ENCODE measurements at regions not wholly inside any gene's neighbourhood (a gene's known extent, or its start where the extent isn't known, plus 50 kb on each side); places are given as distances from the start of the nearest gene placed in this dataset.

GRCh38 chr20:24842274-24842917, 106.7 kb upstream of the CST7 start:
- TF ChIP-seq, protein P1, sequence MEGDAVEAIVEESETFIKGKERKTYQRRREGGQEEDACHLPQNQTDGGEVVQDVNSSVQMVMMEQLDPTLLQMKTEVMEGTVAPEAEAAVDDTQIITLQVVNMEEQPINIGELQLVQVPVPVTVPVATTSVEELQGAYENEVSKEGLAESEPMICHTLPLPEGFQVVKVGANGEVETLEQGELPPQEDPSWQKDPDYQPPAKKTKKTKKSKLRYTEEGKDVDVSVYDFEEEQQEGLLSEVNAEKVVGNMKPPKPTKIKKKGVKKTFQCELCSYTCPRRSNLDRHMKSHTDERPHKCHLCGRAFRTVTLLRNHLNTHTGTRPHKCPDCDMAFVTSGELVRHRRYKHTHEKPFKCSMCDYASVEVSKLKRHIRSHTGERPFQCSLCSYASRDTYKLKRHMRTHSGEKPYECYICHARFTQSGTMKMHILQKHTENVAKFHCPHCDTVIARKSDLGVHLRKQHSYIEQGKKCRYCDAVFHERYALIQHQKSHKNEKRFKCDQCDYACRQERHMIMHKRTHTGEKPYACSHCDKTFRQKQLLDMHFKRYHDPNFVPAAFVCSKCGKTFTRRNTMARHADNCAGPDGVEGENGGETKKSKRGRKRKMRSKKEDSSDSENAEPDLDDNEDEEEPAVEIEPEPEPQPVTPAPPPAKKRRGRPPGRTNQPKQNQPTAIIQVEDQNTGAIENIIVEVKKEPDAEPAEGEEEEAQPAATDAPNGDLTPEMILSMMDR (IDR thresholded peaks at IDR 0.05; ENCODE audit: extremely low read depth in 1 of 2, insufficient read depth in 1 of 2, low read depth in 1 of 2, low read length in 2 of 2), result no peak
- no peak for TF ChIP-seq POLR2A (IDR thresholded peaks at IDR 0.05; ENCODE audit: low read depth, low read length)
- no peak for TF ChIP-seq EZH2 (IDR thresholded peaks at IDR 0.05; ENCODE audit: borderline replicate concordance, low read depth, low read length, severe bottlenecking)

Measured in endothelial cell of umbilical vein (primary cell).